Kidney tubule cell (primary cell): ENCODE measurements at regions not wholly inside any gene's neighbourhood (a gene's known extent, or its start where the extent isn't known, plus 50 kb on each side); places are given as distances from the start of the nearest gene placed in this dataset.
A peak's percentile ranks its signal among the peaks of the same experiment; 100 is the strongest.

Source experiments
- DNase-seq: peaks from one replicate; pipeline ENCODE4 v3.0.0-alpha.2; 2018; ENCODE audit warnings: low spot score

GRCh38 chr10:44781131-44781530 is 130.0 kb upstream of the TMEM72 start:
- DNase-seq = no peak

GRCh38 chr10:44786286-44786850 is 124.8 kb upstream of the TMEM72 start:
- DNase-seq = no peak

GRCh38 chr10:44787480-44788075 is 123.6 kb upstream of the TMEM72 start:
- no peak for DNase-seq

- peak; percentile 30 for DNase-seq
These were observed 122.7 kb upstream of the TMEM72 start for GRCh38 chr10:44788147-44789129.

- no peak for DNase-seq
These were observed 118.9 kb upstream of the TMEM72 start for GRCh38 chr10:44792119-44792775.

GRCh38 chr10:44799966-44800365 is 111.2 kb upstream of the TMEM72 start:
- no peak for DNase-seq

- DNase-seq = peak; percentile 99
These were observed 109.5 kb upstream of the TMEM72 start for GRCh38 chr10:44801383-44802327.

GRCh38 chr10:44803862-44804261 is 107.3 kb upstream of the TMEM72 start:
- no peak for DNase-seq

GRCh38 chr10:44804661-44805060 is 106.5 kb upstream of the TMEM72 start:
- DNase-seq = no peak

GRCh38 chr10:44805466-44806210 is 105.5 kb upstream of the TMEM72 start:
- peak; percentile 74 for DNase-seq

GRCh38 chr10:44806950-44807349 is 104.2 kb upstream of the TMEM72 start:
- DNase-seq = no peak

- DNase-seq = no peak
These were observed 103.7 kb upstream of the TMEM72 start for GRCh38 chr10:44807451-44807850.

GRCh38 chr10:44809647-44810046 is 101.5 kb upstream of the TMEM72 start:
- DNase-seq = peak; percentile 26

- no peak for DNase-seq
These were observed 100.1 kb upstream of the TMEM72 start for GRCh38 chr10:44811072-44811471.

GRCh38 chr10:44813201-44813600 is 97.9 kb upstream of the TMEM72 start:
- no peak for DNase-seq

GRCh38 chr10:44814929-44815328 is 96.2 kb upstream of the TMEM72 start:
- no peak for DNase-seq

- no peak for DNase-seq
These were observed 93.0 kb upstream of the TMEM72 start for GRCh38 chr10:44818041-44818649.

GRCh38 chr10:44818701-44819127 is 92.4 kb upstream of the TMEM72 start:
- no peak for DNase-seq

- no peak for DNase-seq
These were observed 91.0 kb upstream of the TMEM72 start for GRCh38 chr10:44820094-44820493.

- DNase-seq = no peak
These were observed 89.8 kb upstream of the TMEM72 start for GRCh38 chr10:44821290-44821689.
